ENCODE measurements at regions not wholly inside any gene's neighbourhood (a gene's known extent, or its start where the extent isn't known, plus 50 kb on each side); places are given as distances from the start of the nearest gene placed in this dataset.

- DNase-seq, result peak; percentile 41
Observed at GRCh38 chr6:148225871-148226270, 116.8 kb upstream of the SASH1 start.

- DNase-seq, result no peak
Observed at GRCh38 chr6:148226284-148226683, 116.4 kb upstream of the SASH1 start.

- no peak for DNase-seq
Observed at GRCh38 chr6:148231572-148231971, 111.1 kb upstream of the SASH1 start.

- DNase-seq, result no peak
Observed at GRCh38 chr6:148235446-148235845, 107.2 kb upstream of the SASH1 start.

GRCh38 chr6:148238713-148239112, 103.9 kb upstream of the SASH1 start:
- no peak for DNase-seq

- no peak for DNase-seq
Observed at GRCh38 chr6:148239215-148239614, 103.4 kb upstream of the SASH1 start.

- DNase-seq, result no peak
Observed at GRCh38 chr6:148239801-148240460, 102.7 kb upstream of the SASH1 start.

GRCh38 chr6:148240461-148240840, 102.2 kb upstream of the SASH1 start:
- no peak for DNase-seq

- DNase-seq, result no peak
Observed at GRCh38 chr6:148240861-148241477, 101.7 kb upstream of the SASH1 start.

GRCh38 chr6:148242180-148242579, 100.5 kb upstream of the SASH1 start:
- DNase-seq, result peak; percentile 34

GRCh38 chr6:148244217-148244935, 98.3 kb upstream of the SASH1 start:
- DNase-seq, result no peak

GRCh38 chr6:148247386-148248063, 95.1 kb upstream of the SASH1 start:
- DNase-seq, result no peak

GRCh38 chr6:148249160-148249559, 93.5 kb upstream of the SASH1 start:
- no peak for DNase-seq

- no peak for DNase-seq
Observed at GRCh38 chr6:148249679-148250375, 92.8 kb upstream of the SASH1 start.

- peak; percentile 72 for DNase-seq
Observed at GRCh38 chr6:148250975-148251685, 91.5 kb upstream of the SASH1 start.

- DNase-seq, result no peak
Observed at GRCh38 chr6:148251891-148252290, 90.7 kb upstream of the SASH1 start.

GRCh38 chr6:148257810-148258209, 84.8 kb upstream of the SASH1 start:
- DNase-seq, result no peak

- no peak for DNase-seq
Observed at GRCh38 chr6:148258868-148259267, 83.8 kb upstream of the SASH1 start.

- no peak for DNase-seq
Observed at GRCh38 chr6:148261470-148261869, 81.2 kb upstream of the SASH1 start.

GRCh38 chr6:148263010-148263409, 79.6 kb upstream of the SASH1 start:
- no peak for DNase-seq

GRCh38 chr6:148263961-148264360, 78.7 kb upstream of the SASH1 start:
- no peak for DNase-seq

GRCh38 chr6:148265054-148265453, 77.6 kb upstream of the SASH1 start:
- no peak for DNase-seq

Measured in midbrain (tissue), 1 donor.